SU-DHL-6 (cell line): ENCODE measurements at regions not wholly inside any gene's neighbourhood (a gene's known extent, or its start where the extent isn't known, plus 50 kb on each side); places are given as distances from the start of the nearest gene placed in this dataset.

Source experiments
- H2AFZ ChIP-seq: fragments of 200-600 bp; sonication (generic); 2 replicates; pipeline ENCODE4 v1.6.1; 2014; ENCODE audit warnings: low read depth, mild to moderate bottlenecking, moderate library complexity, mixed read lengths, antibody characterized with exemption, low read length; ENCODE audit not compliant: severe bottlenecking
- H3F3A ChIP-seq: fragments of 200-600 bp; shearing (Covaris generic); 2 replicates; pipeline ENCODE4 v1.6.0; 2016; ENCODE audit warnings: antibody characterized with exemption, mild to moderate bottlenecking; ENCODE audit not compliant: insufficient read depth
- H3K27ac ChIP-seq: fragments of 200-600 bp; sonication (generic); 2 replicates; pipeline ENCODE4 v1.5.1; 2016; ENCODE audit warnings: low read depth, mild to moderate bottlenecking, low read length, moderate library complexity, mixed read lengths
- H3K27me3 ChIP-seq: fragments of 200-600 bp; sonication (generic), shearing (Covaris generic); 2 replicates; pipeline ENCODE4 v1.6.0; 2014; ENCODE audit warnings: mild to moderate bottlenecking, low read length
- H3K36me3 ChIP-seq: fragments of 200-600 bp; sonication (generic); 2 replicates; pipeline ENCODE4 v1.6.1; 2014; ENCODE audit warnings: mild to moderate bottlenecking, low read length, mixed read lengths
- H3K4me2 ChIP-seq: fragments of 300-600, 200-600 bp; shearing (Covaris generic), sonication (generic); 2 replicates; pipeline ENCODE4 v1.6.0; 2014; ENCODE audit warnings: low read length, low read depth, mild to moderate bottlenecking; ENCODE audit not compliant: poor library complexity, severe bottlenecking
- H3K4me3 ChIP-seq: fragments of 200-600 bp; sonication (generic); 2 replicates; pipeline ENCODE4 v1.5.1; 2014; ENCODE audit warnings: antibody characterized with exemption, low read length, mild to moderate bottlenecking, mixed read lengths; ENCODE audit not compliant: insufficient read depth, poor library complexity, severe bottlenecking
- H3K79me2 ChIP-seq: fragments of 200-600 bp; sonication (generic); 2 replicates; pipeline ENCODE4 v1.6.1; 2014; ENCODE audit warnings: mild to moderate bottlenecking, low read length, moderate library complexity; ENCODE audit not compliant: insufficient read depth
- H3K9ac ChIP-seq: fragments of 200-600 bp; sonication (generic); 2 replicates; pipeline ENCODE4 v1.7.0; 2014; ENCODE audit warnings: mild to moderate bottlenecking, low read length
- H3K9me2 ChIP-seq: fragments of 200-600 bp; sonication (generic); replicated peaks from 2 replicates; pipeline ENCODE4 v1.6.1; 2014; ENCODE audit warnings: low read length; ENCODE audit not compliant: insufficient read depth
- H3K9me3 ChIP-seq: fragments of 200-600 bp; sonication (generic); 2 replicates; pipeline ENCODE4 v1.6.1; 2014; ENCODE audit warnings: low read length, mixed read lengths; ENCODE audit not compliant: insufficient read depth
- H4K20me1 ChIP-seq: fragments of 200-600 bp; sonication (generic); 2 replicates; pipeline ENCODE4 v1.6.1; 2014; ENCODE audit warnings: low read depth, mild to moderate bottlenecking, antibody characterized with exemption, low read length, moderate library complexity, mixed read lengths
- EZH2phosphoT487 ChIP-seq: fragments of 200-600 bp; sonication (generic), shearing (Covaris generic); conservative IDR thresholded peaks from 2 replicates; pipeline ENCODE4 v1.6.1; 2018; ENCODE audit warnings: mild to moderate bottlenecking, antibody characterized with exemption, low read length, moderate library complexity, mixed read lengths
- TF ChIP-seq, protein P1 (sequence below): fragments of 200-600 bp; sonication (generic); IDR thresholded peaks from one replicate; pipeline ENCODE4 v1.5.1; 2017; ENCODE audit warnings: antibody characterized with exemption, mild to moderate bottlenecking, low read length, moderate library complexity; ENCODE audit not compliant: insufficient read depth, poor library complexity, severe bottlenecking

- H3K9me3 ChIP-seq = peaks cover 3% of the 10 kb centered on the region; the same call in 1 of the 2 replicates
- 0 out of 2 replicates have a peak, but pooled peaks cover 6% of the 10 kb centered on the region for H3K9me2 ChIP-seq
- H3K79me2 ChIP-seq = no peaks in the 10 kb centered on the region
- H3K27me3 ChIP-seq = no peaks in the 10 kb centered on the region
- no peak overlapping the region for H3K27ac ChIP-seq
- no peak overlapping the region for H3K4me3 ChIP-seq
- H3K4me2 ChIP-seq = no peak overlapping the region
- H3K36me3 ChIP-seq = no peaks in the 10 kb centered on the region
- no peak overlapping the region for H2AFZ ChIP-seq
- H3F3A ChIP-seq = no peaks in the 10 kb centered on the region
- TF ChIP-seq, protein P1, sequence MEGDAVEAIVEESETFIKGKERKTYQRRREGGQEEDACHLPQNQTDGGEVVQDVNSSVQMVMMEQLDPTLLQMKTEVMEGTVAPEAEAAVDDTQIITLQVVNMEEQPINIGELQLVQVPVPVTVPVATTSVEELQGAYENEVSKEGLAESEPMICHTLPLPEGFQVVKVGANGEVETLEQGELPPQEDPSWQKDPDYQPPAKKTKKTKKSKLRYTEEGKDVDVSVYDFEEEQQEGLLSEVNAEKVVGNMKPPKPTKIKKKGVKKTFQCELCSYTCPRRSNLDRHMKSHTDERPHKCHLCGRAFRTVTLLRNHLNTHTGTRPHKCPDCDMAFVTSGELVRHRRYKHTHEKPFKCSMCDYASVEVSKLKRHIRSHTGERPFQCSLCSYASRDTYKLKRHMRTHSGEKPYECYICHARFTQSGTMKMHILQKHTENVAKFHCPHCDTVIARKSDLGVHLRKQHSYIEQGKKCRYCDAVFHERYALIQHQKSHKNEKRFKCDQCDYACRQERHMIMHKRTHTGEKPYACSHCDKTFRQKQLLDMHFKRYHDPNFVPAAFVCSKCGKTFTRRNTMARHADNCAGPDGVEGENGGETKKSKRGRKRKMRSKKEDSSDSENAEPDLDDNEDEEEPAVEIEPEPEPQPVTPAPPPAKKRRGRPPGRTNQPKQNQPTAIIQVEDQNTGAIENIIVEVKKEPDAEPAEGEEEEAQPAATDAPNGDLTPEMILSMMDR = no peak
- TF ChIP-seq EZH2phosphoT487 = no peak
- no peaks in the 10 kb centered on the region for H4K20me1 ChIP-seq
- no peak overlapping the region for H3K9ac ChIP-seq
These were observed 554.0 kb downstream of the RIT2 start for GRCh38 chr18:42561521-42561920.

GRCh38 chr18:42563995-42564394, 551.5 kb downstream of the RIT2 start:
- Histone ChIP-seq H3K27ac (no peak overlapping the region), H3K9ac (no peak overlapping the region), H2AFZ (no peak overlapping the region), H3K27me3 (no peaks in the 10 kb centered on the region), H3K9me3 (peaks cover 3% of the 10 kb centered on the region; the same call in 1 of the 2 replicates), H3F3A (no peaks in the 10 kb centered on the region), H3K4me3 (no peak overlapping the region), H3K36me3 (no peaks in the 10 kb centered on the region), H3K9me2 (0 out of 2 replicates have a peak, but pooled peaks cover 6% of the 10 kb centered on the region), H3K4me2 (no peak overlapping the region), H3K79me2 (no peaks in the 10 kb centered on the region), H4K20me1 (no peaks in the 10 kb centered on the region)
- TF ChIP-seq EZH2phosphoT487 = no peak
- TF ChIP-seq, protein P1 = no peak

DNA sequence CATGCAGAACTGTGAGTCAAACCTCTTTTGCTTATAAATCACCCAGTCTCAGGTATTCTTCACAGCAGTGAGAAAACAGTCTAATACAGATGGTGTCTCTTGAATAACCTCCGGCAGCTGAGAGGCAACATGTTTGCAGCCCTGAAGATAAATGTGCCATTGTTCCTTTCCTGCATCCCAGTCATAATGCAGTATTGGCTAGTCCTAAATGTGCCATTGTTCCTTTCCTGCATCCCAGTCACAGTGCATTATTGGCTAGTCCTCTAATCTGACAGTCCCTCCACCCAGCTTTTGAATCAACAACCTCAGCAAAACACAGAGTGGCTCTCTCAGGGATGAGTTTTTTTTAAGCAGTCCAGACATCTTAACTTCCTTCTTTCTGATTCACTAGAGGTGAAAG, 550.7 kb downstream of the RIT2 start:
- TF ChIP-seq EZH2phosphoT487 = no peak
- TF ChIP-seq, protein P1 = no peak
- 0 out of 2 replicates have a peak, but pooled peaks cover 6% of the 10 kb centered on the region for H3K9me2 ChIP-seq
- H2AFZ ChIP-seq = no peak overlapping the region
- H3K4me2 ChIP-seq = no peak overlapping the region
- H3K36me3 ChIP-seq = no peaks in the 10 kb centered on the region
- no peaks in the 10 kb centered on the region for H3K27me3 ChIP-seq
- H3K9ac ChIP-seq = no peak overlapping the region
- no peak overlapping the region for H3K4me3 ChIP-seq
- no peaks in the 10 kb centered on the region for H4K20me1 ChIP-seq
- H3K9me3 ChIP-seq = peaks cover 3% of the 10 kb centered on the region; the same call in 1 of the 2 replicates
- no peaks in the 10 kb centered on the region for H3F3A ChIP-seq
- no peaks in the 10 kb centered on the region for H3K79me2 ChIP-seq
- no peak overlapping the region for H3K27ac ChIP-seq

DNA sequence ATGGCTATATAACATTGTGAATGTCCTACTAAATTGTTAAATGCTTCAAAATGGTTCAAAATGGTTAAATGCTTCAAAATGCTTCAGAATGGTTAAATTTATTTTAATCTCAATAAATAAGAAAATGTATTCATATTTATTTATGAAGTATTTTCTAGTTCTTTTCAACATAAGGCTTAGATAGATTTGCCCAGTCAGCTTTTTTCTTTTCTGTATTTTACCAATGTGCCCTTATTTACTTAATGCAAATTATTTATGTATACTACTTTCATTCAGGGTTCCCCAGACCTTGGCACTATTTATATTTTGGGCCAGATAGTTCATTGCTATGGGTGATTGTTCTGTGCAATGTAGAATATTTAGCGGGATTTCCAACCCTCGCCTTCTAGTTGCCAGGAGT, 546.7 kb downstream of the RIT2 start:
- H3K9me2 ChIP-seq = 0 out of 2 replicates have a peak, but pooled peaks cover 3% of the 10 kb centered on the region
- no peak overlapping the region for H2AFZ ChIP-seq
- TF ChIP-seq, protein P1 = no peak
- TF ChIP-seq EZH2phosphoT487 = no peak
- no peak overlapping the region for H3K27ac ChIP-seq
- H3F3A ChIP-seq = no peaks in the 10 kb centered on the region
- no peaks in the 10 kb centered on the region for H3K27me3 ChIP-seq
- no peaks in the 10 kb centered on the region for H4K20me1 ChIP-seq
- H3K79me2 ChIP-seq = no peaks in the 10 kb centered on the region
- H3K9me3 ChIP-seq = no peaks in the 10 kb centered on the region
- no peak overlapping the region for H3K4me2 ChIP-seq
- H3K9ac ChIP-seq = no peak overlapping the region
- H3K4me3 ChIP-seq = no peak overlapping the region
- H3K36me3 ChIP-seq = no peaks in the 10 kb centered on the region
